HL-60 (cell line): ENCODE measurements at regions not wholly inside any gene's neighbourhood (a gene's known extent, or its start where the extent isn't known, plus 50 kb on each side); places are given as distances from the start of the nearest gene placed in this dataset.

ENCODE experiments used
- CTCF ChIP-seq: IDR thresholded peaks from one replicate; pipeline ENCODE4 v1.5.1; 2011; ENCODE audit warnings: low read length, control low read depth, inconsistent platforms; ENCODE audit not compliant: insufficient read depth
- GABPA ChIP-seq: IDR thresholded peaks from 2 replicates; pipeline ENCODE4 v1.6.1; 2012; ENCODE audit warnings: low read depth
- POLR2AphosphoS5 ChIP-seq: IDR thresholded peaks from 2 replicates; pipeline ENCODE4 v1.6.1; 2012; ENCODE audit warnings: low read depth

GRCh38 chr5:168055141-168055683, 236.2 kb upstream of the WWC1 start:
- TF ChIP-seq CTCF (no peak), GABPA (no peak), POLR2AphosphoS5 (no peak)
